ENCODE measurements at regions not wholly inside any gene's neighbourhood (a gene's known extent, or its start where the extent isn't known, plus 50 kb on each side); places are given as distances from the start of the nearest gene placed in this dataset.

- no peak for TF ChIP-seq CTCF (IDR thresholded peaks at IDR 0.05; ENCODE audit: low read length)
- TF ChIP-seq EZH2phosphoT487 (IDR thresholded peaks at IDR 0.05; ENCODE audit: low read length) = no peak
- no peak overlapping the region for H3K9ac ChIP-seq (ENCODE audit: low read length)
- H3F3A ChIP-seq (ENCODE audit: insufficient read depth, low read length) = no peaks in the 10 kb centered on the region
- H3K36me3 ChIP-seq (replicated peaks; ENCODE audit: insufficient read depth, low read length) = no peaks in the 10 kb centered on the region
- no peaks in the 10 kb centered on the region for H3K9me3 ChIP-seq (replicated peaks; ENCODE audit: insufficient read depth, low read length)
- H3K79me2 ChIP-seq (ENCODE audit: low read length) = no peaks in the 10 kb centered on the region
- no peaks in the 10 kb centered on the region for H3K27me3 ChIP-seq (replicated peaks; ENCODE audit: insufficient read depth, low read length)
- no peaks in the 10 kb centered on the region for H4K20me1 ChIP-seq (ENCODE audit: insufficient read depth, low read length)
- no peaks in the 10 kb centered on the region for H3K4me1 ChIP-seq (ENCODE audit: low read length)
- DNase-seq = no peak
- H3K4me3 ChIP-seq (ENCODE audit: low read length) = no peak overlapping the region
- no peaks in the 10 kb centered on the region for H3K9me2 ChIP-seq (replicated peaks; ENCODE audit: insufficient read depth, low read length)
- no peak overlapping the region for H3K4me2 ChIP-seq (ENCODE audit: low read depth, low read length)
- H3K27ac ChIP-seq (ENCODE audit: low read length) = no peak overlapping the region
- no peak overlapping the region for H2AFZ ChIP-seq (ENCODE audit: low read length)
Observed at GRCh38 chr18:34280000-34280399, 55.3 kb upstream of the NOL4 start.

- Histone ChIP-seq H3K9ac (ENCODE audit: low read length) (no peak overlapping the region), H3K36me3 (replicated peaks; ENCODE audit: insufficient read depth, low read length) (no peaks in the 10 kb centered on the region)
- TF ChIP-seq CTCF (IDR thresholded peaks at IDR 0.05; ENCODE audit: low read length) (no peak), EZH2phosphoT487 (IDR thresholded peaks at IDR 0.05; ENCODE audit: low read length) (no peak), EZH2 (optimal IDR thresholded peaks at IDR 0.05; ENCODE audit: low read depth, low read length) (no peak)
Observed at GRCh38 chr18:34280653-34281052, 55.9 kb upstream of the NOL4 start.

GRCh38 chr18:34281290-34281689 is 56.6 kb upstream of the NOL4 start:
- Histone ChIP-seq H3K9me3 (replicated peaks; ENCODE audit: insufficient read depth, low read length) (no peaks in the 10 kb centered on the region), H3K9ac (ENCODE audit: low read length) (no peak overlapping the region), H3K4me3 (ENCODE audit: low read length) (no peak overlapping the region), H2AFZ (ENCODE audit: low read length) (no peak overlapping the region), H3K27me3 (replicated peaks; ENCODE audit: insufficient read depth, low read length) (no peaks in the 10 kb centered on the region), H3K79me2 (ENCODE audit: low read length) (no peaks in the 10 kb centered on the region), H4K20me1 (ENCODE audit: insufficient read depth, low read length) (no peaks in the 10 kb centered on the region), H3K27ac (ENCODE audit: low read length) (no peak overlapping the region), H3F3A (ENCODE audit: insufficient read depth, low read length) (no peaks in the 10 kb centered on the region), H3K9me2 (replicated peaks; ENCODE audit: insufficient read depth, low read length) (no peaks in the 10 kb centered on the region), H3K36me3 (replicated peaks; ENCODE audit: insufficient read depth, low read length) (no peaks in the 10 kb centered on the region), H3K4me2 (ENCODE audit: low read depth, low read length) (no peak overlapping the region), H3K4me1 (ENCODE audit: low read length) (no peaks in the 10 kb centered on the region)
- DNase-seq = no peak
- TF ChIP-seq CTCF (IDR thresholded peaks at IDR 0.05; ENCODE audit: low read length) = no peak
- TF ChIP-seq EZH2 (optimal IDR thresholded peaks at IDR 0.05; ENCODE audit: low read depth, low read length) = no peak
- no peak for TF ChIP-seq EZH2phosphoT487 (IDR thresholded peaks at IDR 0.05; ENCODE audit: low read length)

More at GRCh38 chr18:34280653-34281052, 55.9 kb upstream of the NOL4 start:
- Histone ChIP-seq H2AFZ (ENCODE audit: low read length) (no peak overlapping the region), H3K4me3 (ENCODE audit: low read length) (no peak overlapping the region), H3K9me3 (replicated peaks; ENCODE audit: insufficient read depth, low read length) (no peaks in the 10 kb centered on the region), H3K79me2 (ENCODE audit: low read length) (no peaks in the 10 kb centered on the region), H3F3A (ENCODE audit: insufficient read depth, low read length) (no peaks in the 10 kb centered on the region), H3K4me1 (ENCODE audit: low read length) (no peaks in the 10 kb centered on the region), H3K27me3 (replicated peaks; ENCODE audit: insufficient read depth, low read length) (no peaks in the 10 kb centered on the region), H3K27ac (ENCODE audit: low read length) (no peak overlapping the region), H3K4me2 (ENCODE audit: low read depth, low read length) (no peak overlapping the region), H4K20me1 (ENCODE audit: insufficient read depth, low read length) (no peaks in the 10 kb centered on the region), H3K9me2 (replicated peaks; ENCODE audit: insufficient read depth, low read length) (no peaks in the 10 kb centered on the region)
- no peak for DNase-seq

All from MM.1S (cell line).